GM23338 (cell line): ENCODE measurements at regions not wholly inside any gene's neighbourhood (a gene's known extent, or its start where the extent isn't known, plus 50 kb on each side); places are given as distances from the start of the nearest gene placed in this dataset.

Experiments used
- ATAC-seq: fragments of 200-7000 bp; cut with Tn5 transposase; 3 replicates; pipeline ENCODE4 v1.9.1; 2020
- DNase-seq: peaks from one replicate; pipeline ENCODE4 v3.0.0-alpha.2; 2015; ENCODE audit warnings: low spot score
- H2AFZ ChIP-seq: fragments of 200-600 bp; sonication (generic); 2 replicates; pipeline ENCODE4 v1.8.0; 2016; ENCODE audit warnings: antibody characterized with exemption, mild to moderate bottlenecking, moderate library complexity
- H3F3A ChIP-seq: fragments of 200-600 bp; sonication (generic); replicated peaks from 2 replicates; pipeline ENCODE4 v1.8.0; 2017; ENCODE audit warnings: antibody characterized with exemption, mixed run types, low read depth
- H3K27ac ChIP-seq: fragments of 200-600 bp; sonication (generic); 2 replicates; pipeline ENCODE4 v1.6.1; 2016; ENCODE audit warnings: low read depth
- H3K27me3 ChIP-seq: fragments of 200-600 bp; sonication (generic); 2 replicates; pipeline ENCODE4 v1.8.0; 2016; ENCODE audit warnings: mild to moderate bottlenecking, mixed run types, moderate library complexity; ENCODE audit not compliant: insufficient read depth
- H3K36me3 ChIP-seq: fragments of 200-600 bp; sonication (generic); 2 replicates; pipeline ENCODE4 v1.8.0; 2016; ENCODE audit warnings: mild to moderate bottlenecking; ENCODE audit not compliant: insufficient read depth
- H3K4me1 ChIP-seq: fragments of 200-600 bp; sonication (generic); 2 replicates; pipeline ENCODE4 v1.8.0; 2016; ENCODE audit warnings: mild to moderate bottlenecking, moderate library complexity; ENCODE audit not compliant: insufficient read depth
- H3K4me2 ChIP-seq: fragments of 200-600 bp; sonication (generic); 2 replicates; pipeline ENCODE4 v1.7.1; 2017; ENCODE audit warnings: mixed run types
- H3K4me3 ChIP-seq: fragments of 200-600 bp; sonication (generic); 2 replicates; pipeline ENCODE4 v1.6.1; 2016; ENCODE audit warnings: mixed run types
- H3K79me2 ChIP-seq: fragments of 200-600 bp; sonication (generic); replicated peaks from 2 replicates; pipeline ENCODE4 v1.8.0; 2017; ENCODE audit warnings: mild to moderate bottlenecking; ENCODE audit not compliant: insufficient read depth
- H3K9me2 ChIP-seq: fragments of 200-600 bp; sonication (generic); 2 replicates; pipeline ENCODE4 v1.8.0; 2017; ENCODE audit not compliant: insufficient read depth
- H4K20me1 ChIP-seq: fragments of 200-600 bp; sonication (generic); replicated peaks from 2 replicates; pipeline ENCODE4 v1.8.0; 2017; ENCODE audit warnings: mild to moderate bottlenecking; ENCODE audit not compliant: insufficient read depth
- H3K27ac Mint-ChIP-seq: 2 replicates; pipeline ENCODE4 v1.8.0; 2020; ENCODE audit warnings: inconsistent platforms, mild to moderate bottlenecking, moderate library complexity, mixed read lengths
- H3K27me3 Mint-ChIP-seq: 3 replicates; pipeline ENCODE4 v1.8.0; 2022; ENCODE audit warnings: low read depth, mild to moderate bottlenecking, moderate library complexity, mixed read lengths, inconsistent platforms; ENCODE audit not compliant: insufficient read depth, poor library complexity
- H3K36me3 Mint-ChIP-seq: 3 replicates; pipeline ENCODE4 v1.8.0; 2021; ENCODE audit warnings: low read depth, mild to moderate bottlenecking, inconsistent platforms, moderate library complexity, mixed read lengths
- H3K4me1 Mint-ChIP-seq: 3 replicates; pipeline ENCODE4 v1.8.0; 2020; ENCODE audit warnings: mild to moderate bottlenecking, inconsistent platforms, mixed read lengths
- H3K4me3 Mint-ChIP-seq: 3 replicates; pipeline ENCODE4 v1.8.0; 2021; ENCODE audit warnings: moderate library complexity, mild to moderate bottlenecking, inconsistent platforms, mixed read lengths
- H3K9me3 Mint-ChIP-seq: 3 replicates; pipeline ENCODE4 v1.8.0; 2020; ENCODE audit warnings: moderate library complexity, mild to moderate bottlenecking, inconsistent platforms, mixed read lengths
- CREB1 ChIP-seq: fragments of 250-450 bp; sonication (Bioruptor Pico); IDR thresholded peaks from 2 replicates; pipeline ENCODE4 v1.5.0; 2020; ENCODE audit warnings: low read depth, mild to moderate bottlenecking, moderate library complexity
- EZH2 ChIP-seq: fragments of 200-600 bp; sonication (generic); IDR thresholded peaks from one replicate; pipeline ENCODE4 v1.8.0; 2017; ENCODE audit warnings: antibody characterized with exemption, mild to moderate bottlenecking, low read depth; ENCODE audit not compliant: unreplicated experiment
- EZH2phosphoT487 ChIP-seq: fragments of 200-600 bp; sonication (generic); IDR thresholded peaks from one replicate; pipeline ENCODE4 v1.8.1; 2018; ENCODE audit warnings: antibody characterized with exemption; ENCODE audit not compliant: unreplicated experiment
- JUNB ChIP-seq: IDR thresholded peaks from one replicate; pipeline ENCODE4 v1.6.1; 2016; ENCODE audit warnings: antibody characterized with exemption; ENCODE audit not compliant: unreplicated experiment
- NANOG ChIP-seq: IDR thresholded peaks from 2 replicates; pipeline ENCODE4 v1.6.1; 2016; ENCODE audit warnings: antibody characterized with exemption, borderline replicate concordance
- POLR2AphosphoS5 ChIP-seq: IDR thresholded peaks from 2 replicates; pipeline ENCODE4 v1.6.1; 2016; ENCODE audit warnings: antibody characterized with exemption, low read depth
- STAT1 ChIP-seq: IDR thresholded peaks from one replicate; pipeline ENCODE4 v1.6.1; 2016; ENCODE audit warnings: antibody characterized with exemption; ENCODE audit not compliant: unreplicated experiment
- ZNF114 ChIP-seq: fragments of 250-450 bp; sonication (Bioruptor Pico); IDR thresholded peaks from 2 replicates; pipeline ENCODE4 v1.5.0; 2020; ENCODE audit warnings: mild to moderate bottlenecking, moderate library complexity
- ZNF331 ChIP-seq: fragments of 250-450 bp; sonication (Bioruptor Pico); IDR thresholded peaks from 2 replicates; pipeline ENCODE4 v1.5.0; 2020; ENCODE audit warnings: low read depth, mild to moderate bottlenecking, moderate library complexity
- TF ChIP-seq, protein P1 (sequence below), 2 experiments: fragments of 200-600 bp in 1 of 2; sonication (generic) in 1 of 2; conservative IDR thresholded peaks; 2 replicates each; pipeline versions ENCODE4 v1.5.1 to v1.6.1; 2016 to 2017; ENCODE audit warnings: antibody characterized with exemption in 2 of 2, low read depth in 2 of 2, mild to moderate bottlenecking in 2 of 2, moderate library complexity in 1 of 2
- TF ChIP-seq, protein P2 (sequence below): IDR thresholded peaks from one replicate; pipeline ENCODE4 v1.6.1; 2018; ENCODE audit warnings: antibody characterized with exemption; ENCODE audit not compliant: unreplicated experiment
- TF ChIP-seq, protein P3 (sequence below): fragments of 250-450 bp; sonication (Bioruptor Pico); IDR thresholded peaks from 2 replicates; pipeline ENCODE4 v1.5.0; 2020; ENCODE audit warnings: mild to moderate bottlenecking, moderate library complexity
- TF ChIP-seq, protein P4 (sequence below): IDR thresholded peaks from 2 replicates; pipeline ENCODE4 v1.6.1; 2016; ENCODE audit warnings: antibody characterized with exemption

DNA sequence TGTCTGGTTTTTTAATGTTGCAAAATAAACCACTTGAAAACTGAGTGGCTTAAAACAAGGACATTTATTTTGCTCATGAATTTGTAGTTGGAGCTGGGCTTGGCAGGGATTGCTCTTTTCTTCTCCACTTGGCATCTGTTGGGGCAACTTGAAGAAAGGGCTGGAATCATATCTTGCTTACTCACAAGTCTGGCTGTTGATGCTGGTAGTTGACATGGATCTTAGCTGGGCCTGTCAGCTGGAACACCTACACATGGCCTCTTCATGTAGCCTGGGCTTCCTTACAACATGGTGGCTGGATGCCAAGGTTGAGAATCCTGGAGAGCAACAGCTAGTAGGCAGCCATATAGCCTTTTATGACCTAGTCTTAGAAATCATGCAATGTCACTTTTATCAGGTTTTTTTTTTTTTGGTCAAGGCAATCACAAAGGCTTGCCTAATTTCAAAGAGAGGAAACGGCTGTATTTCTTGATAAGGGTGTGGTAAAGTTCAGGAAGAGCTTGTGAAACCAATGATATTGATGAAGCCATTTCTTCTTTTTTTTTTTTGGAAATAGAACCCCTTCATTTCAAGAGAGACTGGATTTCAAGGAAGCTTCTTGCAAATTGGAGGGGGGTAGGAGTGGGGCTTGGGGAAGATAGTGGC lies 262.1 kb downstream of the IL20RB start:
- Histone ChIP-seq H3K4me2 (no peak overlapping the region), H3K4me1 (no peaks in the 10 kb centered on the region), H3K4me3 (no peak overlapping the region), H3K79me2 (no peaks in the 10 kb centered on the region), H4K20me1 (no peaks in the 10 kb centered on the region), H3K9me2 (no peaks in the 10 kb centered on the region), H3K27me3 (no peaks in the 10 kb centered on the region), H3K36me3 (no peaks in the 10 kb centered on the region), H3K27ac (no peak overlapping the region), H3F3A (no peaks in the 10 kb centered on the region), H2AFZ (no peak overlapping the region)
- H3K4me1 Mint-ChIP-seq: no peaks in the 10 kb centered on the region
- H3K27ac Mint-ChIP-seq: no peak overlapping the region
- no peaks in the 10 kb centered on the region for H3K36me3 Mint-ChIP-seq
- peaks cover 1% of the 10 kb centered on the region for H3K27me3 Mint-ChIP-seq
- TF ChIP-seq, protein P1, sequence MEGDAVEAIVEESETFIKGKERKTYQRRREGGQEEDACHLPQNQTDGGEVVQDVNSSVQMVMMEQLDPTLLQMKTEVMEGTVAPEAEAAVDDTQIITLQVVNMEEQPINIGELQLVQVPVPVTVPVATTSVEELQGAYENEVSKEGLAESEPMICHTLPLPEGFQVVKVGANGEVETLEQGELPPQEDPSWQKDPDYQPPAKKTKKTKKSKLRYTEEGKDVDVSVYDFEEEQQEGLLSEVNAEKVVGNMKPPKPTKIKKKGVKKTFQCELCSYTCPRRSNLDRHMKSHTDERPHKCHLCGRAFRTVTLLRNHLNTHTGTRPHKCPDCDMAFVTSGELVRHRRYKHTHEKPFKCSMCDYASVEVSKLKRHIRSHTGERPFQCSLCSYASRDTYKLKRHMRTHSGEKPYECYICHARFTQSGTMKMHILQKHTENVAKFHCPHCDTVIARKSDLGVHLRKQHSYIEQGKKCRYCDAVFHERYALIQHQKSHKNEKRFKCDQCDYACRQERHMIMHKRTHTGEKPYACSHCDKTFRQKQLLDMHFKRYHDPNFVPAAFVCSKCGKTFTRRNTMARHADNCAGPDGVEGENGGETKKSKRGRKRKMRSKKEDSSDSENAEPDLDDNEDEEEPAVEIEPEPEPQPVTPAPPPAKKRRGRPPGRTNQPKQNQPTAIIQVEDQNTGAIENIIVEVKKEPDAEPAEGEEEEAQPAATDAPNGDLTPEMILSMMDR (conservative IDR thresholded peaks at IDR 0.05; ENCODE audit: low read depth in 2 of 2): no peak
- TF ChIP-seq JUNB (no peak), ZNF114 (CRISPR knock-in tag) (no peak), NANOG (no peak), STAT1 (no peak), EZH2phosphoT487 (no peak), CREB1 (CRISPR knock-in tag) (no peak), ZNF331 (CRISPR knock-in tag) (no peak), POLR2AphosphoS5 (no peak), EZH2 (no peak)
- TF ChIP-seq, protein P2, sequence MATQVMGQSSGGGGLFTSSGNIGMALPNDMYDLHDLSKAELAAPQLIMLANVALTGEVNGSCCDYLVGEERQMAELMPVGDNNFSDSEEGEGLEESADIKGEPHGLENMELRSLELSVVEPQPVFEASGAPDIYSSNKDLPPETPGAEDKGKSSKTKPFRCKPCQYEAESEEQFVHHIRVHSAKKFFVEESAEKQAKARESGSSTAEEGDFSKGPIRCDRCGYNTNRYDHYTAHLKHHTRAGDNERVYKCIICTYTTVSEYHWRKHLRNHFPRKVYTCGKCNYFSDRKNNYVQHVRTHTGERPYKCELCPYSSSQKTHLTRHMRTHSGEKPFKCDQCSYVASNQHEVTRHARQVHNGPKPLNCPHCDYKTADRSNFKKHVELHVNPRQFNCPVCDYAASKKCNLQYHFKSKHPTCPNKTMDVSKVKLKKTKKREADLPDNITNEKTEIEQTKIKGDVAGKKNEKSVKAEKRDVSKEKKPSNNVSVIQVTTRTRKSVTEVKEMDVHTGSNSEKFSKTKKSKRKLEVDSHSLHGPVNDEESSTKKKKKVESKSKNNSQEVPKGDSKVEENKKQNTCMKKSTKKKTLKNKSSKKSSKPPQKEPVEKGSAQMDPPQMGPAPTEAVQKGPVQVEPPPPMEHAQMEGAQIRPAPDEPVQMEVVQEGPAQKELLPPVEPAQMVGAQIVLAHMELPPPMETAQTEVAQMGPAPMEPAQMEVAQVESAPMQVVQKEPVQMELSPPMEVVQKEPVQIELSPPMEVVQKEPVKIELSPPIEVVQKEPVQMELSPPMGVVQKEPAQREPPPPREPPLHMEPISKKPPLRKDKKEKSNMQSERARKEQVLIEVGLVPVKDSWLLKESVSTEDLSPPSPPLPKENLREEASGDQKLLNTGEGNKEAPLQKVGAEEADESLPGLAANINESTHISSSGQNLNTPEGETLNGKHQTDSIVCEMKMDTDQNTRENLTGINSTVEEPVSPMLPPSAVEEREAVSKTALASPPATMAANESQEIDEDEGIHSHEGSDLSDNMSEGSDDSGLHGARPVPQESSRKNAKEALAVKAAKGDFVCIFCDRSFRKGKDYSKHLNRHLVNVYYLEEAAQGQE: no peak
- TF ChIP-seq, protein P3, sequence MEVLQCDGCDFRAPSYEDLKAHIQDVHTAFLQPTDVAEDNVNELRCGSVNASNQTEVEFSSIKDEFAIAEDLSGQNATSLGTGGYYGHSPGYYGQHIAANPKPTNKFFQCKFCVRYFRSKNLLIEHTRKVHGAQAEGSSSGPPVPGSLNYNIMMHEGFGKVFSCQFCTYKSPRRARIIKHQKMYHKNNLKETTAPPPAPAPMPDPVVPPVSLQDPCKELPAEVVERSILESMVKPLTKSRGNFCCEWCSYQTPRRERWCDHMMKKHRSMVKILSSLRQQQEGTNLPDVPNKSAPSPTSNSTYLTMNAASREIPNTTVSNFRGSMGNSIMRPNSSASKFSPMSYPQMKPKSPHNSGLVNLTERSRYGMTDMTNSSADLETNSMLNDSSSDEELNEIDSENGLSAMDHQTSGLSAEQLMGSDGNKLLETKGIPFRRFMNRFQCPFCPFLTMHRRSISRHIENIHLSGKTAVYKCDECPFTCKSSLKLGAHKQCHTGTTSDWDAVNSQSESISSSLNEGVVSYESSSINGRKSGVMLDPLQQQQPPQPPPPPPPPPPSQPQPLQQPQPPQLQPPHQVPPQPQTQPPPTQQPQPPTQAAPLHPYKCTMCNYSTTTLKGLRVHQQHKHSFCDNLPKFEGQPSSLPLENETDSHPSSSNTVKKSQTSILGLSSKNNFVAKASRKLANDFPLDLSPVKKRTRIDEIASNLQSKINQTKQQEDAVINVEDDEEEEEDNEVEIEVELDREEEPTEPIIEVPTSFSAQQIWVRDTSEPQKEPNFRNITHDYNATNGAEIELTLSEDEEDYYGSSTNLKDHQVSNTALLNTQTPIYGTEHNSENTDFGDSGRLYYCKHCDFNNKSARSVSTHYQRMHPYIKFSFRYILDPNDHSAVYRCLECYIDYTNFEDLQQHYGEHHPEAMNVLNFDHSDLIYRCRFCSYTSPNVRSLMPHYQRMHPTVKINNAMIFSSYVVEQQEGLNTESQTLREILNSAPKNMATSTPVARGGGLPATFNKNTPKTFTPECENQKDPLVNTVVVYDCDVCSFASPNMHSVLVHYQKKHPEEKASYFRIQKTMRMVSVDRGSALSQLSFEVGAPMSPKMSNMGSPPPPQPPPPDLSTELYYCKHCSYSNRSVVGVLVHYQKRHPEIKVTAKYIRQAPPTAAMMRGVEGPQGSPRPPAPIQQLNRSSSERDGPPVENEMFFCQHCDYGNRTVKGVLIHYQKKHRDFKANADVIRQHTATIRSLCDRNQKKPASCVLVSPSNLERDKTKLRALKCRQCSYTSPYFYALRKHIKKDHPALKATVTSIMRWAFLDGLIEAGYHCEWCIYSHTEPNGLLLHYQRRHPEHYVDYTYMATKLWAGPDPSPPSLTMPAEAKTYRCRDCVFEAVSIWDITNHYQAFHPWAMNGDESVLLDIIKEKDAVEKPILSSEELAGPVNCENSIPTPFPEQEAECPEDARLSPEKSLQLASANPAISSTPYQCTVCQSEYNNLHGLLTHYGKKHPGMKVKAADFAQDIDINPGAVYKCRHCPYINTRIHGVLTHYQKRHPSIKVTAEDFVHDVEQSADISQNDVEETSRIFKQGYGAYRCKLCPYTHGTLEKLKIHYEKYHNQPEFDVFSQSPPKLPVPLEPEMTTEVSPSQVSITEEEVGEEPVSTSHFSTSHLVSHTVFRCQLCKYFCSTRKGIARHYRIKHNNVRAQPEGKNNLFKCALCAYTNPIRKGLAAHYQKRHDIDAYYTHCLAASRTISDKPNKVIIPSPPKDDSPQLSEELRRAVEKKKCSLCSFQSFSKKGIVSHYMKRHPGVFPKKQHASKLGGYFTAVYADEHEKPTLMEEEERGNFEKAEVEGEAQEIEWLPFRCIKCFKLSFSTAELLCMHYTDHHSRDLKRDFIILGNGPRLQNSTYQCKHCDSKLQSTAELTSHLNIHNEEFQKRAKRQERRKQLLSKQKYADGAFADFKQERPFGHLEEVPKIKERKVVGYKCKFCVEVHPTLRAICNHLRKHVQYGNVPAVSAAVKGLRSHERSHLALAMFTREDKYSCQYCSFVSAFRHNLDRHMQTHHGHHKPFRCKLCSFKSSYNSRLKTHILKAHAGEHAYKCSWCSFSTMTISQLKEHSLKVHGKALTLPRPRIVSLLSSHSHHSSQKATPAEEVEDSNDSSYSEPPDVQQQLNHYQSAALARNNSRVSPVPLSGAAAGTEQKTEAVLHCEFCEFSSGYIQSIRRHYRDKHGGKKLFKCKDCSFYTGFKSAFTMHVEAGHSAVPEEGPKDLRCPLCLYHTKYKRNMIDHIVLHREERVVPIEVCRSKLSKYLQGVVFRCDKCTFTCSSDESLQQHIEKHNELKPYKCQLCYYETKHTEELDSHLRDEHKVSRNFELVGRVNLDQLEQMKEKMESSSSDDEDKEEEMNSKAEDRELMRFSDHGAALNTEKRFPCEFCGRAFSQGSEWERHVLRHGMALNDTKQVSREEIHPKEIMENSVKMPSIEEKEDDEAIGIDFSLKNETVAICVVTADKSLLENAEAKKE: no peak
- TF ChIP-seq, protein P4, sequence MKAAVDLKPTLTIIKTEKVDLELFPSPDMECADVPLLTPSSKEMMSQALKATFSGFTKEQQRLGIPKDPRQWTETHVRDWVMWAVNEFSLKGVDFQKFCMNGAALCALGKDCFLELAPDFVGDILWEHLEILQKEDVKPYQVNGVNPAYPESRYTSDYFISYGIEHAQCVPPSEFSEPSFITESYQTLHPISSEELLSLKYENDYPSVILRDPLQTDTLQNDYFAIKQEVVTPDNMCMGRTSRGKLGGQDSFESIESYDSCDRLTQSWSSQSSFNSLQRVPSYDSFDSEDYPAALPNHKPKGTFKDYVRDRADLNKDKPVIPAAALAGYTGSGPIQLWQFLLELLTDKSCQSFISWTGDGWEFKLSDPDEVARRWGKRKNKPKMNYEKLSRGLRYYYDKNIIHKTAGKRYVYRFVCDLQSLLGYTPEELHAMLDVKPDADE: no peak
- no peak overlapping the region for H3K4me3 Mint-ChIP-seq
- ATAC-seq (no peak), DNase-seq (no peak)
- 0 out of 3 replicates have a peak, but pooled peaks cover under 1% of the 10 kb centered on the region for H3K9me3 Mint-ChIP-seq
